AG09319 (cell line): ENCODE measurements at regions not wholly inside any gene's neighbourhood (a gene's known extent, or its start where the extent isn't known, plus 50 kb on each side); places are given as distances from the start of the nearest gene placed in this dataset.

Experiments
- DNase-seq: peaks from one replicate; pipeline ENCODE4 v3.0.0-alpha.2; 2010; ENCODE audit warnings: low read depth; ENCODE audit errors: extremely low read depth
- TF ChIP-seq, protein P1 (sequence below): IDR thresholded peaks from 2 replicates; pipeline ENCODE4 v1.5.1; 2011; ENCODE audit warnings: low read depth, mild to moderate bottlenecking, inconsistent platforms, low read length, moderate library complexity

DNA sequence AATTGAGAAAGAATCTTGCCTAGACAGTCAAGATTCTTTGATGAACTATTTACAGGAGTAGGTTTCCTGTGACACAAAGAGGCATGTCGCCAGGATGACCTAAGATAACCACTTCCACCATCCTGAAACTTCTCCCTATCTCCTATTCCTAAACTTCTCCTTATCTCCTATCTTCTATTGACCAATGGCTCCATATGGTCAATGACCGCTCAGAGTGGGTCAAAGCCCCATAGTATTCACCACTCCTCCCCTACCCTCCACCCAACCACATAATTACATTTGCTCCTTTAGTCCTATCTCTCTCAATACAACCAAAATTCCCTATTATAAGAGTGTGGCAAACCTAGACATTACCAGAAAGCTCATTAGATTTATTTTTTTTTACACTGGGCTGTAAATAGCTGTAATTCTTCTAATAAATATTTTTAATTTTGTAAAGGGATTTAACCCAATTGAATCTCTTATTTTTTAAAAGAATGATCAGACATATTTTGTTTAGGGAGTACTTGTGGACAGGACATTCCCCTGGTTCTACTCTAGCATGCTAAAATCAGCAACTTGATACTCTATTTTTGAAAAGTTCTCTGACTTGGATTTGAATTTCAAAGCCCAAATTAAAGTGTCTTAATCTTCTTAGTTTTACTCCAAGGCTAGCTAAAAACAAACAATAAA is 416.0 kb upstream of the CCNH start:
- no peak for DNase-seq

DNA sequence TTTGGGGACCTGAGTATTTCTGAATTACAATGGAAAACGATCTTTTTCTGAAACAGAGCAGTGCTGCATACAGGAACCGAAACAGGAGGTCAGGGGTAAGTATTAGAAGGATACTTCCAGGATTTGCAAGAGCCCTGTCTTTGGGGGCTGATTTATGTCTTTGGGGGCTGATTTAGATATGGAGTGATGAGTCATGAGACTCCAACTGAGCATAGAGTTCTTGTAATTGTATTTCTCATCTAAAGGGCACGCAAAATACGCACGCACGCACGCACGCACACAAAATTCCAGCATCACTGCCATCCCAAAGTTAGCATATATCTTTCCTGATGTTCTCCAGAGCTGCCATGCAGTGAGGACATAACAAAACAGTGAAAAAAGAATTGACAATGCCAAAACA is 414.8 kb upstream of the CCNH start:
- TF ChIP-seq, protein P1, sequence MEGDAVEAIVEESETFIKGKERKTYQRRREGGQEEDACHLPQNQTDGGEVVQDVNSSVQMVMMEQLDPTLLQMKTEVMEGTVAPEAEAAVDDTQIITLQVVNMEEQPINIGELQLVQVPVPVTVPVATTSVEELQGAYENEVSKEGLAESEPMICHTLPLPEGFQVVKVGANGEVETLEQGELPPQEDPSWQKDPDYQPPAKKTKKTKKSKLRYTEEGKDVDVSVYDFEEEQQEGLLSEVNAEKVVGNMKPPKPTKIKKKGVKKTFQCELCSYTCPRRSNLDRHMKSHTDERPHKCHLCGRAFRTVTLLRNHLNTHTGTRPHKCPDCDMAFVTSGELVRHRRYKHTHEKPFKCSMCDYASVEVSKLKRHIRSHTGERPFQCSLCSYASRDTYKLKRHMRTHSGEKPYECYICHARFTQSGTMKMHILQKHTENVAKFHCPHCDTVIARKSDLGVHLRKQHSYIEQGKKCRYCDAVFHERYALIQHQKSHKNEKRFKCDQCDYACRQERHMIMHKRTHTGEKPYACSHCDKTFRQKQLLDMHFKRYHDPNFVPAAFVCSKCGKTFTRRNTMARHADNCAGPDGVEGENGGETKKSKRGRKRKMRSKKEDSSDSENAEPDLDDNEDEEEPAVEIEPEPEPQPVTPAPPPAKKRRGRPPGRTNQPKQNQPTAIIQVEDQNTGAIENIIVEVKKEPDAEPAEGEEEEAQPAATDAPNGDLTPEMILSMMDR = no peak
- DNase-seq = no peak

More for the DNA sequence above, 416.0 kb upstream of the CCNH start:
- TF ChIP-seq, protein P1 = no peak

GRCh38 chr5:87826507-87826906 is 413.8 kb upstream of the CCNH start:
- no peak for DNase-seq
- TF ChIP-seq, protein P1 = no peak

- DNase-seq = no peak
- TF ChIP-seq, protein P1 = no peak
These were observed 412.9 kb upstream of the CCNH start for GRCh38 chr5:87825583-87825982.

DNA sequence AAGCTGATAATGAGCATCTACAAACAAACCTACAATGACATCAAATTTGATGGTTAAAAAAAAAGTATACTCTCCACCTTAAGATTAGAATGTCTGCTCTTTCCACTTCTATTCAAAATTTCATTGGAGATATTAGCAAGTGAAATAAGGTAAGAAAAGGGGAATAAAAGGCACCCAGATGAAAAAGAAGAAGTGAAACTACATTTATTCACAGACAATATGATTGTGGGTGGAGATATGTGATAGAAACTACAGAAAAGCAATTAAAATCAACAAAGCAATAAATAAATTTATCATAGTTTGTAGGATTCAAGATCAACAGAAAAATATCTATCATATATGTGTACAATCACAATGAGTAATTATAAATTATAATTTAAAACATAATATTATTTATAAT is 395.1 kb upstream of the CCNH start:
- TF ChIP-seq, protein P1 = no peak
- no peak for DNase-seq

DNA sequence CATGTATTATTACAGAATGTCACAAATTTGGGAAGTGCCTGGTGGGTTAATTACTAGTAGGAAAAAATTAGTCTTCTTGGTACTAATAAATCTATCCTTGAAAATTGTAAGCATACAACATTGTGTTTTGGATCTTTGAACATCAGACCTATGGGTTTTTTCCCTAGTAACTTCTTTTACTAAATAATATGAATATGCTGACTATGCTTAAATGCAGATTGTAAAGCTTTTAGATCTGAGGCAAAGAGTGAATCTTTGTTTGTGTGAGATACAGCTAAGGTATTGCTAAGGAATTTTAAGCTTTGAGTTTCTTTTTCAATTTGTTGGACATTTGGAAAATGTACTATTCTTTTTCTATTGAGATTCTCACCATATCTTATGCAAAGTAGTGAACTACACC is 390.6 kb upstream of the CCNH start:
- TF ChIP-seq, protein P1 = no peak

GRCh38 chr5:87791869-87792268 is 379.1 kb upstream of the CCNH start:
- DNase-seq = no peak
- TF ChIP-seq, protein P1 = no peak

More for the DNA sequence above, 390.6 kb upstream of the CCNH start:
- DNase-seq = no peak
